Esophagus mucosa (tissue), 1 donor: ENCODE measurements at regions not wholly inside any gene's neighbourhood (a gene's known extent, or its start where the extent isn't known, plus 50 kb on each side); places are given as distances from the start of the nearest gene placed in this dataset.

Source experiments
- ATAC-seq: fragments of 200-7000 bp; cut with Tn5 transposase; one replicate; pipeline ENCODE4 v1.9.1; 2020
- donor health status: DM: yes; HTN: yes; CAD: no.

- ATAC-seq = no peak
Observed at GRCh38 chr13:104008541-104009435, 942.6 kb upstream of the SLC10A2 start.

- ATAC-seq = no peak
Observed at GRCh38 chr13:104008075-104008474, 941.9 kb upstream of the SLC10A2 start.

DNA sequence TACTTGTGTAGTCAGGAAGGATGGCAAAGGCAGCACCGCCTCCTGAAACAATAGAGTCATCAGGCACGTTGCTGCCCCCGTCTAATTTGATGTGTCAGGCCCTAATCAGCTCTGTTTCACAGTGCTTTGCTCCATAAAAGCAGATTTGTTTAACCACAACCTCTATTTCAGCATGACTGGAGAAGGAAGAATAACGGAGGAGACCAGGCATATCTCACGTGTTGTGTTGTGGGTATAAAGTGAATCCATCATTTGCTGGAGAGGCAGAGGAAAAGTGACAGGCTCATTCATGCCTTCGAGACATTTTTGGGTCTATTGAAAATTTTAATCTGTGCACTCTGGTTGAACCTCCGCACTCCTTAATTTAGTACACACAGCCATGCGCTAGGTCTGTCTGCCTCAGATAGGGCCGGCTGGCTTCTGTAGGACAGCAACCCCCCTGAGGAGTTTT is 940.4 kb upstream of the SLC10A2 start:
- no peak for ATAC-seq

DNA sequence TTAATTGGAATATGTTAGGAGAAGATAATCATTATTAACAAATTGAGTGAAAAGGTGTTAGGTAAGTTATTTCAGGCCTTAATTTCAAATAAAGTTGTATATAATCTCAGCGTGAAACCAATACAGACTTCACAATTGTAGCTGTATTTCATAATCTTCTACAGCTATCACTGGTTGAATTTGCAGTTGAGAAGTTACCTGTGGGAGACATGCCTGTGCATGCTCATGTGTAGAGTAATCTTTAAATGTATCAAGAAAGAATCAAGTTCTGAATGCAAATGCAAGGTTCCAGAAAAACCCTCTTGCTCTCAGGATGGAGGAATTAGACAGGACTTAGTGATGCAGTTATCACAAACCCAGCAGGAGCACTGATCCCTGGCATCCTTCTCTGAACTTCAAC is 938.4 kb upstream of the SLC10A2 start:
- no peak for ATAC-seq

GRCh38 chr13:104002216-104002615 is 936.0 kb upstream of the SLC10A2 start:
- no peak for ATAC-seq

GRCh38 chr13:104001766-104002165 is 935.5 kb upstream of the SLC10A2 start:
- ATAC-seq = no peak

DNA sequence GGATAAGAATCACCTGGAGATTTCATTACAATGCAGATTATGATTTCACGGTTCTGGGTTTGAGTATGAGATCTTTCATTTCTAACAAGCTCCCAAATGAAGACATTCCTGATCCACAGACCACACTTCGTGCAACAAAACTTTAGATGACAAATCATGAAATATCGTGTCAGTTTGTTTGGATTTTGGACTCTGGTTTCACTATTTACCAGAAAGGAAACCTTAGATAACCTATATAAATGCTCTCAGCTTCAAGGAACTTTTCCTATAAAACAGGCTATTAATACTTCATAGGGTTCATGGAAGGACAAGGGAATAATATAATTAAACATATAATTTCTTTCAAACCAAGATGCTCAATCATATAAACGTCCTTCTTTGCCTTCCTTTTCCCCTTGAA is 930.5 kb upstream of the SLC10A2 start:
- ATAC-seq = no peak

DNA sequence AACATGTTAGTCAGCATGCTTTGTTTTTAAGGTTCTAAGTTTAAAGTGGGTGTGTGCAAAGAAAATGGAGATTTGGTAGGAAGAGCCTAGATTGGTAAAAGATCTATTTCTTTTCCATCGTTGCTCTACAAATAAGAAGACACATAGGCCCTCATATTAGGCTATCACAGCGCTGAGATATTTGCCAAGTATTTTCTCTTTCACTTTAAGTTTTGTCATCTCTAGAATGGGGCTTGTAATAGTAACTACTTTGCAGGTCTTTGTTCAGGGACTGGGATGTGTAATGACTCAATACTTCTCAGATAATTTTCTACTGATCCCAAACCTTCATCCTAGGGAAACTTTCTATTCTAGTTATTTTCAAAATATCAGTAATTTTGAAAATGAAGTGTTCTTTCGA is 917.7 kb upstream of the SLC10A2 start:
- no peak for ATAC-seq

DNA sequence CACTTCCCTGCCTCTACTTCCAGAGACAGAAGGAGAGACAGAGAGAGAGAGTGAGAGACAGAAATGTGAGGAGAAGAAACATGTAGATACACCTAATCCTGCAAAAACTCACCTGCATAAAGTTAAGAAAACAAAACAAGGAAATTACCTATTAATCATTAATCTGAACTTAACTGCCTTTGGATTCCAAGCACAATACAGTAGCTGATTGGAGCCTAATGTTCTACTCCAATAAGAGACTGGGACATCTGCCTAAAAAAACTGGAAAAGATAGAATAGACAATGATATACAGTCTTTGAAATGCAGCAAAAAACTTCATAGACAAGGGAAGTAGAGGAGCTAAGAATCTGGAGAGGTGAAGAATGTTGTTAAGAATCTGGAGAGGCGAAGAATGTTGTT is 910.2 kb upstream of the SLC10A2 start:
- no peak for ATAC-seq

- no peak for ATAC-seq
Observed at GRCh38 chr13:103973740-103974139, 907.5 kb upstream of the SLC10A2 start.

DNA sequence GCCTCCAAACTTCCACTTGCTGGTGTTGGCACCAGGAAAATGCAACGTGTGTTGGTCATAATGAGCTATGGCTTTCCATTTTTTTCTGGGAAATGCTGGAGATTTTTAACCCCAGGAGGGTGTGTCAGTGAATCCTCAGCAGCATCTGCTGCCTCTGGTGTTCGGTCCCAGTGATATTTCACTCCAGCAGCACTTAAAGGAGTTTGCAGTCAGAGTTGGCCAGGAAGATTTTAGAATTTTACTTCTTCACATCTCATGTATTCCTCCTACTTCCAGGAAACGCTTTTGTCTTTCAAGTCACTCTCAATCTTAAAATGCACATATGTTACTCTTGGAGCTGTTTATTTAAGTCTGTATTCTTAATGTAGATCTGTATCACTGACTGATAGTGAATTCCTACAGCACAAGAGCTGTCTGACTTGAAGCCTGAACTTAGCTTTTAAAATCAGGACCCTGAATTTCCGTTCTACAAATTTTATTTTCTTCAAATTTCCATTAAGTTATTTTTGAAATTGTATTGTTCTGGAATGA is 903.4 kb upstream of the SLC10A2 start:
- ATAC-seq = no peak

- ATAC-seq = no peak
Observed at GRCh38 chr13:103965506-103966243, 899.5 kb upstream of the SLC10A2 start.

DNA sequence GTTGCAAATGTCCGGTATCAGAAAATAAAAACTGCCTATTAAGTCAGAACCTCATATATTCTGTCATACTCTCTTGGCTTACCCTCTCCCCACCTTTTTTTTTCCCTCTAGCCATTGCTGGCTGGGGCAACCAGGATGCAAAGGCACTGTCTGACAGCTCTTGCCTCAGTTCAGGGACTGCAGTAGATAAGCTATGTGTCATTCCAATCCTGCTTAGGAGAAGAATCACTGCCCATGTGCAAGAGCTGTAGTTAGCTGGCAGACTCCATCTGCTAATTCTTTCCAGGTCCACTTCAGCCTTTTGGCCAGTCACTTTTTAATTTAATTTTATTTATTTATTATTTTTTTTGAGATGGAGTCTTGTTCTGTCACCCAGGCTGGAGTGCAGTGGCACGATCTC is 895.6 kb upstream of the SLC10A2 start:
- ATAC-seq = no peak

GRCh38 chr13:103961129-103961528 is 894.9 kb upstream of the SLC10A2 start:
- no peak for ATAC-seq

- no peak for ATAC-seq
Observed at GRCh38 chr13:103960001-103960400, 893.8 kb upstream of the SLC10A2 start.

GRCh38 chr13:103958691-103959090 is 892.5 kb upstream of the SLC10A2 start:
- no peak for ATAC-seq

DNA sequence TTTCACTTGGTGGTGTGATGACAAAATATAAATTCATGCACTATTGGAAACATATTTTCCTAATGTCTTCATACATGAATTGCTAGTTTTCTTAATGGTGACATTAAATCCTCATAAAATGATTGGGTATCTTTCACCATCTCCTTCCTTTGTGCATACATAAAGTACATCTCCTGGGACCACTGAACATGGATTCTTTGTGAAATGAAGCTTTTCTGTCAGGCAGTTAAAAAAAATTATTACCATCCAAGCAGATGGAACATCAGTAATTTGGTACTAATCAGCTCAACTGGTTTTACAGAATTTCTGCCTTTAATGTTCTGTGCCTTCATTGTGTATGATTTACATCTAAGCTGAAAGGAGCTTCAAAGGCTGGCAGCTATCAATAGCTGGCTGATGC is 891.7 kb upstream of the SLC10A2 start:
- no peak for ATAC-seq

- no peak for ATAC-seq
Observed at GRCh38 chr13:103953859-103954258, 887.6 kb upstream of the SLC10A2 start.

DNA sequence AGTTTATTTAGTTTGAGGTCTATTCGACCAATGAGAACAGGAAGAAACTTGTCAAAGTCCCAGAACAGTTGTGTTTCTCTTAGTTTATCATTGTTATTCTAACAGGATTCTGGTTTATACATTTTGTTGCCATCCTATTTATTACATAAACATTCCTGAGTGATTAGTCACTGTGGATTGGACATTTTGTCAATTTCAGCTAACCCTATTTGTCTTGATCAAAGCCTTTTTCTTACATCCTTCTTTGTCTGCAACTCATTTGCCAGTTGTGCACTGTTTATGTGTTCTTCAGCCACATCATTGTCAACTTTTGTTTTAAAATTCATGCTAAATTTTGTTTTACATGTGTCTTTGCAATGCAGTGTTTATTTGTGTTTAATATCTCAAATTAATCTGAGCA is 886.0 kb upstream of the SLC10A2 start:
- ATAC-seq = no peak

- no peak for ATAC-seq
Observed at GRCh38 chr13:103948426-103948825, 882.2 kb upstream of the SLC10A2 start.

DNA sequence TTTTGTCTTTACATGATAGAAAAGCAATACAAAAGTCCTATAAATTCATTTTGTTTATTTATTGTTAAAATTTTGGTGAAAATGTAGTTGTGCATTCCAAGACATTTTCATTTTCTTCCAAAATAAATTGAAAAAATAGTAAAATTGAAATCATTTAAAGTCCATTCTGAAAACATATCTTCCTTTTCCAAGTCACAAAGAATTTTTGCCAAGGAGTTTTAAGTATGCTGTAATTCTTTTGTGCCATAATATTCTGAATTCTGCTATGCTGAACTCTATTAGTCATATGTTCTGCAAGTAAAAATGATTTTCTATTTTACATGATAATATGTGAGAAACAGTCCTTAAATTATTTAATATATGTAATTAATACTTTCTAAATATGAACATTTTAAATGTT is 879.6 kb upstream of the SLC10A2 start:
- ATAC-seq = no peak

DNA sequence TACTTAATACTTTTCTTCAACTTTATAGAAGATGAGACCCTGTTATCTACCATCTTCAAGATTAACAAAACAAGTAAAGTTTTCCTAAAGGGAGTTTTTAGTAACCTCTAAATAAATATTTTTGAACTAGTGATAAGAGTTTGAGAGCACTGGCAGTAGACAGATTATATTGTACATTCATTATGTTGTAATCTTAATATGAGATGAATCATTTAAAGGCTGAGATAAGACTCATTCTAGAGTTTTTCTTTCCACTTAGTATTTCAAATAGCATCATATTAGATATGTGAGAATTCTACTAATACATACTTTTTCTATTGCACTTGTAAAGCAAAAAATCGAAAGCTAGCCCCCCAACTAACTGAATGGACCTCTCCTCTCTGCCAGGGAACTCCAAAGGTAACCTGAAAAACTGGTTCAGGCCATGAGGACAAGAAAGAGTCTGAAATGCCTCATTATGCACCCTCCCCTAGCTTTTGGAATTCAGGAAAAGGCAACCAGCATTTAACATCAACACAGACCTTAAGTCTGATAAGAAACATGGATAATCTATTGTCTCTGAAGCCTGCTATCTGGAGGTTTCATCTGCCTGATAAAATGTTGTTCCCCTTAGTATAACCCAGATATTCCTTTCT is 875.4 kb upstream of the SLC10A2 start:
- no peak for ATAC-seq

GRCh38 chr13:103935117-103935516 is 868.9 kb upstream of the SLC10A2 start:
- ATAC-seq = no peak
